ENCODE measurements at regions not wholly inside any gene's neighbourhood (a gene's known extent, or its start where the extent isn't known, plus 50 kb on each side); places are given as distances from the start of the nearest gene placed in this dataset.

DNA sequence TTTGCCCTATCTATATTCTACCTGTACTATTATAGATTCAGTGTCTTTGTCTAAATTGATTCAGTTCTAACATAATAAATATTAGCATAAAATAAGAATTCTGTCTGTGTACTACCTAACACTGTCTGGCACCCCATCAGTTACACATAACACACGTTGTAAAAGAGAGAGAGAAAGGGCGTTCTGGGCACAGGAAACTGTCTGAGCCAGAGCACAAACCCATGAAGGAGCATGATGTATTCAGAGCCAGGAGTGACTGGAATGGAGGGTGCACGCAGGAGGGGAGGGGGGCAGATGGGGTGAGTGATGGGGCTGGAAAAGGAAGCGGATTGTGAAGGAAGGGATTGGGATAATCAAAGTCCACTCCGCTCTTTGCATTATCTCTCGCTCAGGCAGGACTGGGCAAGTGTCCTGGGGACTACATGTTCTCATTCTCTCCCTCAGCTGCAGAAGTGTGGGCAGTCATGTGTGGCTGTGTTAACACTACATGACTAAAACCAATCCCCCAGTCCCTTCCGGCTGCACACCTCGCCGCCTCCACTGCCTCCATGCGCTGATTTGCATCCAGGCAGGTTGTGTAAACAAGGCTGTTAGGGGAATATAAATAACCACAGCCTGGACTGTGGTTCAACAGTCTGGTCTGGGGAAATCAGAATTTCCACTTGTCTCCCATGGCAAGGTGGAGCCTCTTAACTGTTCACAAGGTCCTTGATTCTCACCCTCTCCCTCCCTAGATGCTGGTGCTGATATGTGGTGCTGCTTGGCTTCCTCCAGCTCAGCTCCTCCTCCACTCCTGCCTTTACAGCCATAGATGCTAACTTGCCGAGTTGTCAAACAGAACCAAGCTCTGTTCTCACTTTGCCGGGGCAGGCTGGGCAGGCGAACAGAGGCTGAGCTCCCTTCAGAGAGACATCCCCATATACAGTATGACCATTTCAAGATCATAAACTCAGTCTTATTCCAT is 367.5 kb upstream of the BRINP1 start:
- Histone ChIP-seq H3K27me3 (ENCODE audit: control insufficient read depth, insufficient read depth, low read length, poor library complexity, severe bottlenecking) (no peaks in the 10 kb centered on the region), H3K9me3 (ENCODE audit: control insufficient read depth, low read length) (no peaks in the 10 kb centered on the region), H3K4me3 (ENCODE audit: insufficient read depth, low read depth, low read length) (no peak overlapping the region), H3K4me1 (ENCODE audit: control insufficient read depth, insufficient read depth, low read length) (no peaks in the 10 kb centered on the region), H3K27ac (ENCODE audit: insufficient read depth, low read depth, low read length, poor library complexity, severe bottlenecking) (no peak overlapping the region), H3K36me3 (ENCODE audit: control insufficient read depth, insufficient read depth, low read length) (no peaks in the 10 kb centered on the region)
- 89 to 94% methylated on average over 13 of the region's 13 CpGs for WGBS, 2 experiments

DNA sequence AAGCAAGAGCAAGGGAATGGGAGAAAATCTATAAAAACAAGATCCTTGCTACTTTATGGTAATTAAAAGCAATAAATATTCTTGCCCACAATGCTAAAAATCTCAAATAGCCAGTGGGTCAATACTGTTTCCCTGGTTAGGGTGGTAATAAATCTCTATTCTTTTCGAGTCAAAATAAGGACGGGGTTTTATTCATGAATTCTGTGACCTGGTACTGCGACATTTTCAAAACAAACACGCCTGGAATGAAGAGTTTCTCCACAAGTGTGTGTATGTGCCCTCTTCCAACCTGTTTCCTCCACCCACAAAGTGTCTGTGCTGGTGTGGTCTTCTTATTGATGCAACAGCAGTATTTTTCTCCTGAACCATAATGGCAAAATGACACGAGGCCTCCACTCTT is 358.8 kb upstream of the BRINP1 start:
- H3K36me3 ChIP-seq (ENCODE audit: control insufficient read depth, insufficient read depth, low read length) = no peaks in the 10 kb centered on the region
- no peaks in the 10 kb centered on the region for H3K27me3 ChIP-seq (ENCODE audit: control insufficient read depth, insufficient read depth, low read length, poor library complexity, severe bottlenecking)
- H3K4me1 ChIP-seq (ENCODE audit: control insufficient read depth, insufficient read depth, low read length) = no peaks in the 10 kb centered on the region
- H3K9me3 ChIP-seq (ENCODE audit: control insufficient read depth, low read length) = no peaks in the 10 kb centered on the region
- H3K4me3 ChIP-seq (ENCODE audit: insufficient read depth, low read depth, low read length) = no peak overlapping the region
- WGBS, 2 experiments = 93 to 95% methylated on average over 5 of the region's 5 CpGs
- no peak overlapping the region for H3K27ac ChIP-seq (ENCODE audit: insufficient read depth, low read depth, low read length, poor library complexity, severe bottlenecking)

DNA sequence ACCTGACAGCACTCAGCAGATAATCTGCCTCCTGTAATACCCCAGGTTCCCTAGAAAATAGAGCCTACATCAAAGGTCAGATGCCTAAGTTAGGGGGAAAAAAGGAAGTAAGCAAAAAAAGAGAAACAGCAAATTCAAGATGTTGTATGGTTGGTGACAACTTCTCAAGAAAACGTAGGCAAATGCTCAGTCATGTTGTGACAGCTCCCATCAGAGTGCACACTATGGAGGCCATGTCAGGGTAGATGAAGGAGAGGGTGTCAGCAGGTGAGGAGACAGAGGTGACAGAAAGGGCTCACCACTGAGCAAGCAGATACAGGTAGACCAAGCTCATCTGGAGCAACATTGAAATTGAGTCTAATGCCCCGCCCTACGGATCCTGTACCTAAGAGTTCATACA is 356.8 kb upstream of the BRINP1 start:
- WGBS, 2 experiments = 95 to 97% methylated on average over 3 of the region's 3 CpGs
- Histone ChIP-seq H3K4me1 (ENCODE audit: control insufficient read depth, insufficient read depth, low read length) (peaks cover 6% of the 10 kb centered on the region), H3K4me3 (ENCODE audit: insufficient read depth, low read depth, low read length) (no peak overlapping the region), H3K27ac (ENCODE audit: insufficient read depth, low read depth, low read length, poor library complexity, severe bottlenecking) (no peak overlapping the region), H3K27me3 (ENCODE audit: control insufficient read depth, insufficient read depth, low read length, poor library complexity, severe bottlenecking) (no peaks in the 10 kb centered on the region), H3K36me3 (ENCODE audit: control insufficient read depth, insufficient read depth, low read length) (no peaks in the 10 kb centered on the region), H3K9me3 (ENCODE audit: control insufficient read depth, low read length) (no peaks in the 10 kb centered on the region)

DNA sequence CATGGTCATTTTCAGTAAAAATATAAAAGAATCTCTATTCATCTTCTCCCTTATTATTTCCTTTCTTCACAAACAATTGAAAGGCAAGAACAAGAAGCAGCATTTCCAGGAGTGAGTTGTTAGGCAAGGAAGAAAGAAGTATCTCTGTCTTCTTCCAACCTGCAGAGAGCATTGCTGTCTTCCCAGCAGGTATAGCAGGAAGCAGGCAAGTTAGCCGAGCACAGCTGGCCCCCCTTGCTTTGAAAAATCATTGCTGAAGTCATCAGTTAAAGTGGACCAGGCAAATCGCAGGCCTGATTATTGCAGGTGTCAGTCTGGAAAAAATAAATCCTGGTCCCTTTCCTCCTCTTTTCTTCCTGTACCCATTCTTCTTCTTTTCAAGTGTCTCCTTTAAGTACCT is 353.1 kb upstream of the BRINP1 start:
- H3K27ac ChIP-seq (ENCODE audit: insufficient read depth, low read depth, low read length, poor library complexity, severe bottlenecking) = no peak overlapping the region
- WGBS, 2 experiments = 36 to 38% methylated on average over 2 of the region's 2 CpGs
- H3K9me3 ChIP-seq (ENCODE audit: control insufficient read depth, low read length) = no peaks in the 10 kb centered on the region
- no peaks in the 10 kb centered on the region for H3K27me3 ChIP-seq (ENCODE audit: control insufficient read depth, insufficient read depth, low read length, poor library complexity, severe bottlenecking)
- H3K36me3 ChIP-seq (ENCODE audit: control insufficient read depth, insufficient read depth, low read length) = no peaks in the 10 kb centered on the region
- no peak overlapping the region for H3K4me3 ChIP-seq (ENCODE audit: insufficient read depth, low read depth, low read length)
- peaks cover 6% of the 10 kb centered on the region for H3K4me1 ChIP-seq (ENCODE audit: control insufficient read depth, insufficient read depth, low read length)

- no CpG with 5 or more reads among the region's 1 CpG for WGBS, 2 experiments
- no peak overlapping the region for H3K4me3 ChIP-seq (ENCODE audit: insufficient read depth, low read depth, low read length)
- no peak overlapping the region for H3K27ac ChIP-seq (ENCODE audit: insufficient read depth, low read depth, low read length, poor library complexity, severe bottlenecking)
- H3K4me1 ChIP-seq (ENCODE audit: control insufficient read depth, insufficient read depth, low read length) = no peaks in the 10 kb centered on the region
- no peaks in the 10 kb centered on the region for H3K9me3 ChIP-seq (ENCODE audit: control insufficient read depth, low read length)
- no peaks in the 10 kb centered on the region for H3K27me3 ChIP-seq (ENCODE audit: control insufficient read depth, insufficient read depth, low read length, poor library complexity, severe bottlenecking)
- no peaks in the 10 kb centered on the region for H3K36me3 ChIP-seq (ENCODE audit: control insufficient read depth, insufficient read depth, low read length)
These were observed 343.1 kb upstream of the BRINP1 start for GRCh38 chr9:119712325-119712724.

GRCh38 chr9:119709431-119709830 is 340.2 kb upstream of the BRINP1 start:
- Histone ChIP-seq H3K9me3 (ENCODE audit: control insufficient read depth, low read length) (no peaks in the 10 kb centered on the region), H3K27me3 (ENCODE audit: control insufficient read depth, insufficient read depth, low read length, poor library complexity, severe bottlenecking) (no peaks in the 10 kb centered on the region), H3K27ac (ENCODE audit: insufficient read depth, low read depth, low read length, poor library complexity, severe bottlenecking) (no peak overlapping the region), H3K4me1 (ENCODE audit: control insufficient read depth, insufficient read depth, low read length) (no peaks in the 10 kb centered on the region), H3K36me3 (ENCODE audit: control insufficient read depth, insufficient read depth, low read length) (no peaks in the 10 kb centered on the region), H3K4me3 (ENCODE audit: insufficient read depth, low read depth, low read length) (no peak overlapping the region)
- no CpG with 5 or more reads among the region's 2 CpGs for WGBS, 2 experiments

GRCh38 chr9:119707228-119707845 is 338.1 kb upstream of the BRINP1 start:
- H3K4me1 ChIP-seq (ENCODE audit: control insufficient read depth, insufficient read depth, low read length) = no peaks in the 10 kb centered on the region
- H3K9me3 ChIP-seq (ENCODE audit: control insufficient read depth, low read length) = no peaks in the 10 kb centered on the region
- H3K36me3 ChIP-seq (ENCODE audit: control insufficient read depth, insufficient read depth, low read length) = no peaks in the 10 kb centered on the region
- H3K27ac ChIP-seq (ENCODE audit: insufficient read depth, low read depth, low read length, poor library complexity, severe bottlenecking) = no peak overlapping the region
- 87 to 89% methylated on average over 4 of the region's 4 CpGs for WGBS, 2 experiments
- H3K27me3 ChIP-seq (ENCODE audit: control insufficient read depth, insufficient read depth, low read length, poor library complexity, severe bottlenecking) = no peaks in the 10 kb centered on the region
- no peak overlapping the region for H3K4me3 ChIP-seq (ENCODE audit: insufficient read depth, low read depth, low read length)

- 94 to 96% methylated on average over 1 of the region's 1 CpG for WGBS, 2 experiments
- no peaks in the 10 kb centered on the region for H3K36me3 ChIP-seq (ENCODE audit: control insufficient read depth, insufficient read depth, low read length)
These were observed 332.4 kb upstream of the BRINP1 start for GRCh38 chr9:119701651-119702050.

GRCh38 chr9:119698535-119698934 is 329.3 kb upstream of the BRINP1 start:
- Histone ChIP-seq H3K36me3 (ENCODE audit: control insufficient read depth, insufficient read depth, low read length) (no peaks in the 10 kb centered on the region), H3K27me3 (ENCODE audit: control insufficient read depth, insufficient read depth, low read length, poor library complexity, severe bottlenecking) (no peaks in the 10 kb centered on the region), H3K4me1 (ENCODE audit: control insufficient read depth, insufficient read depth, low read length) (peaks cover 4% of the 10 kb centered on the region), H3K9me3 (ENCODE audit: control insufficient read depth, low read length) (no peaks in the 10 kb centered on the region), H3K27ac (ENCODE audit: insufficient read depth, low read depth, low read length, poor library complexity, severe bottlenecking) (no peak overlapping the region), H3K4me3 (ENCODE audit: insufficient read depth, low read depth, low read length) (no peak overlapping the region)
- 67 to 73% methylated on average over 2 of the region's 2 CpGs for WGBS, 2 experiments

More at GRCh38 chr9:119701651-119702050, 332.4 kb upstream of the BRINP1 start:
- no peaks in the 10 kb centered on the region for H3K9me3 ChIP-seq (ENCODE audit: control insufficient read depth, low read length)
- H3K27me3 ChIP-seq (ENCODE audit: control insufficient read depth, insufficient read depth, low read length, poor library complexity, severe bottlenecking) = no peaks in the 10 kb centered on the region
- no peak overlapping the region for H3K27ac ChIP-seq (ENCODE audit: insufficient read depth, low read depth, low read length, poor library complexity, severe bottlenecking)
- no peak overlapping the region for H3K4me3 ChIP-seq (ENCODE audit: insufficient read depth, low read depth, low read length)
- peaks cover 4% of the 10 kb centered on the region for H3K4me1 ChIP-seq (ENCODE audit: control insufficient read depth, insufficient read depth, low read length)

GRCh38 chr9:119697996-119698395 is 328.8 kb upstream of the BRINP1 start:
- Histone ChIP-seq H3K27ac (ENCODE audit: insufficient read depth, low read depth, low read length, poor library complexity, severe bottlenecking) (no peak overlapping the region), H3K27me3 (ENCODE audit: control insufficient read depth, insufficient read depth, low read length, poor library complexity, severe bottlenecking) (no peaks in the 10 kb centered on the region), H3K36me3 (ENCODE audit: control insufficient read depth, insufficient read depth, low read length) (no peaks in the 10 kb centered on the region), H3K4me3 (ENCODE audit: insufficient read depth, low read depth, low read length) (no peak overlapping the region), H3K9me3 (ENCODE audit: control insufficient read depth, low read length) (no peaks in the 10 kb centered on the region), H3K4me1 (ENCODE audit: control insufficient read depth, insufficient read depth, low read length) (peaks cover 4% of the 10 kb centered on the region)
- 52 to 58% methylated on average over 5 of the region's 5 CpGs for WGBS, 2 experiments

Measured in ectodermal cell (in vitro differentiated cells).